DMS114 treated with DMSO at 0.1 percent for 48 hours (cell line): ENCODE measurements at regions not wholly inside any gene's neighbourhood (a gene's known extent, or its start where the extent isn't known, plus 50 kb on each side); places are given as distances from the start of the nearest gene placed in this dataset.
"Not testable (repeated sequence)": the region's sequence is repeated elsewhere in the genome, so short reads cannot be mapped to it uniquely, and the experiment has no call there.

Experiments used
- DNase-seq: peaks from one replicate; lab custom pipeline; 2025; ENCODE audit not compliant: unreplicated experiment; lab: John Stamatoyannopoulos, UW

- no peak for DNase-seq
These were observed 53.8 kb upstream of the TUBA3E start for GRCh38 chr2:130251873-130252620.

DNA sequence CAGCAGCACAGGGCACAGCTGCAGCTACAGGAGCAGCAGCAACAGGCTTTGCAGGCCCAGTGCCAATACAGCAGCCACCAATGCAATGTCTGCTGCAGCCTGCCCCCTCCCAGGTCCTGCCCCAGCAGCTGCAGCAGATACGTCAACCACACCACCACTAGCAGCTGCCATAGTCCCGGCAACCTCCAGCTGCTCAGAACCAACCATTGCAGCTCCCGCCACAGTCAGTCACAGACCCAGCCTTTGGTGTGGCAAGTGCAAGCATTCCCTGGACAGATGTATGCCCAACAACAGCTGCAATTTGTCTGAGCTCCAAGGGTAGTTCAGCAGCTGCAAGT, 53.3 kb upstream of the TUBA3E start:
- peak; percentile 2 for DNase-seq

DNA sequence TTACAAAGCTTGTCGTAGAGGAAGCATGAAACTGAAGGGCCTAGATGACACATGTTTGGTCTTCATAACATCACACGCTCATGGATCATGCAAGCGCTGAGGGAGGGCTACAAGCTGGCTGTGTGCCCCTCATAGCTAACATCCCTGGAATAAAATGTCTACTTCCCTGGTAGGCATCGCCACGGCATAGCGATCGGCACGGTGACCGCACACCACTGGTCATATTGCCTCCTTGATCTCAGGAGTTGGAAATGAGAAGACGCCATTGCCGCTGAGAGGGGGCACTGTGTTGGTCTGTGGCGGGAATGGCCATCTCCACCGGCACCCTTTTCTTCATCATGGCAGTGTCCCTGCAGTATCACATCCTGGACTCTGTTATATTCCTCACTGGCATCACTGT, 50.1 kb upstream of the TUBA3E start:
- DNase-seq, result not testable (repeated sequence)
